ENCODE measurements at regions not wholly inside any gene's neighbourhood (a gene's known extent, or its start where the extent isn't known, plus 50 kb on each side); places are given as distances from the start of the nearest gene placed in this dataset.

DNA sequence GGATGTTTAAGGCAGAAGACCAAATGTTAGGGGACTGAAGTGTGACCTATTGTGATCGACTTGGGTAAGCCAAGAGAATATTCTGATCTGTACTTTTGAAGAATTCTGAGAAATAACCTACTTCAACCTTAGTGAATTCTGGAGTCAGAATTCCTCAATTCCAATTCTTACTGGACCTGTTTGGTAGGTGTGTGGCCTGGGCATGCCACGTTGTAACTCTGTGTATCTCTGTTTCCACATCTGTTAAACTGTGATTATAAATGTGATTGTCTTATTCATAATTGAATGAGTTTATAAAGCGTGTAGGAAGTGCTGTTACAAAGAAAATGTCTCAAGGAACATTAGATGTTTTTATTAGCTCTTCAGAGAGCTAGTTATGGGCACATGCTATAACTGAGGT lies 64.5 kb downstream of the TUSC1 start:
- no peak for DNase-seq (ENCODE audit: low read depth, low spot score)
- POLR2A ChIA-PET: no interaction called here
- H3K4me3 ChIP-seq (ENCODE audit: low read depth, low read length): no peak overlapping the region
- CTCF ChIA-PET: no interaction called here
- TF ChIP-seq, protein P1, sequence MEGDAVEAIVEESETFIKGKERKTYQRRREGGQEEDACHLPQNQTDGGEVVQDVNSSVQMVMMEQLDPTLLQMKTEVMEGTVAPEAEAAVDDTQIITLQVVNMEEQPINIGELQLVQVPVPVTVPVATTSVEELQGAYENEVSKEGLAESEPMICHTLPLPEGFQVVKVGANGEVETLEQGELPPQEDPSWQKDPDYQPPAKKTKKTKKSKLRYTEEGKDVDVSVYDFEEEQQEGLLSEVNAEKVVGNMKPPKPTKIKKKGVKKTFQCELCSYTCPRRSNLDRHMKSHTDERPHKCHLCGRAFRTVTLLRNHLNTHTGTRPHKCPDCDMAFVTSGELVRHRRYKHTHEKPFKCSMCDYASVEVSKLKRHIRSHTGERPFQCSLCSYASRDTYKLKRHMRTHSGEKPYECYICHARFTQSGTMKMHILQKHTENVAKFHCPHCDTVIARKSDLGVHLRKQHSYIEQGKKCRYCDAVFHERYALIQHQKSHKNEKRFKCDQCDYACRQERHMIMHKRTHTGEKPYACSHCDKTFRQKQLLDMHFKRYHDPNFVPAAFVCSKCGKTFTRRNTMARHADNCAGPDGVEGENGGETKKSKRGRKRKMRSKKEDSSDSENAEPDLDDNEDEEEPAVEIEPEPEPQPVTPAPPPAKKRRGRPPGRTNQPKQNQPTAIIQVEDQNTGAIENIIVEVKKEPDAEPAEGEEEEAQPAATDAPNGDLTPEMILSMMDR (IDR thresholded peaks at IDR 0.05; ENCODE audit: insufficient read depth, low read length, missing control alignments): no peak

DNA sequence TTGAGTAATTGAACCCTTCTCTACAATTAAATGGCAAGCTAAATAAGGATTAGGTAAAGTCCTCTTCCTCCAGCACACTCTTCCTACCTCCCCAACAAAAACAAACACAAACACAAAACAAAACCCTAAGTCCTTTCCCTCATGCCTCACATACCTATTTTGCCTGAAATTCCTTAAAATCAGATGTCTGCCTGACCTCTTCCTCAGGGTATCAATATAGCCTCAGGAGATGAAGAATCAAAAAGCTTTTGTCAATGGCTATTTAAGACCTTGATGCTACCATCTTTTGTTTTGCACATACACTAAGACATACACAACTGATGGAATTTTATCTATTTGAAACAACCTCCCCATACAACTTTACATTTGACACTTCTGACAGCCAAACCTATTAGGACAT lies 75.1 kb downstream of the TUSC1 start:
- CTCF ChIA-PET: no interaction called here
- H3K4me3 ChIP-seq (ENCODE audit: low read depth, low read length): no peak overlapping the region
- TF ChIP-seq, protein P1 (IDR thresholded peaks at IDR 0.05; ENCODE audit: insufficient read depth, low read length, missing control alignments): no peak
- no peak for DNase-seq (ENCODE audit: low read depth, low spot score)
- POLR2A ChIA-PET: no interaction called here

DNA sequence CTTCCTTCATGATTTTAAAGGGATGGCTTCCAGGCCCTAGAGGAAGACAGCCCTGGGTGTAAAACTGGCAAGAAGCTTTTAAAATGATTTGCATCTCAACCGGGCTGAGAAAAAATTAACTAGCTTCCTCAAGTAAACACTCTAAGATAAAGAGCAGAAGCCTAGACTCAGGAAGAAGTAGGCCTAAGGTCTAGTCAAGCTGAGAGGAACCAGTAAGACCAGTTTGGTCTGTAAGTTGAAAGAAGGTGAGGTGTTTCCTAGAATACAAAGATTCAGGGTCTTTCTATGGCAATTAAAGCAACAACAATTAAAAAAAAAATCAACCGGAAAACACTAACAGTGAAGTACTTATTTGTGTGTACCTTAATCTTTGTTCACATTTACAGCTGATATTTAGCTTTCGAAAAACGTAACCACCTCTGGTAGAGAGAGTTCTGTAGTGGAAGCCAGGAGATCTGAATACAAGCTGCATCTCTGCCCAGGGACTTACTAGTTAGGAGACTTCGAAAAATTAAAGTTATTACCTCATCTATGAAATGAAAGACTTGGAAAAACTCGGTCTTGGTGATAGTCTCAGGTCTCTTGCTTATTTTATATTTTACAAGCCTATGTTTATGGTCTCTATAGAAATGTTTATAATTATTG lies 75.7 kb downstream of the TUSC1 start:
- CTCF ChIA-PET: no interaction called here
- POLR2A ChIA-PET: no interaction called here
- H3K4me3 ChIP-seq (ENCODE audit: low read depth, low read length): no peak overlapping the region
- DNase-seq (ENCODE audit: low read depth, low spot score): no peak
- TF ChIP-seq, protein P1 (IDR thresholded peaks at IDR 0.05; ENCODE audit: insufficient read depth, low read length, missing control alignments): no peak

DNA sequence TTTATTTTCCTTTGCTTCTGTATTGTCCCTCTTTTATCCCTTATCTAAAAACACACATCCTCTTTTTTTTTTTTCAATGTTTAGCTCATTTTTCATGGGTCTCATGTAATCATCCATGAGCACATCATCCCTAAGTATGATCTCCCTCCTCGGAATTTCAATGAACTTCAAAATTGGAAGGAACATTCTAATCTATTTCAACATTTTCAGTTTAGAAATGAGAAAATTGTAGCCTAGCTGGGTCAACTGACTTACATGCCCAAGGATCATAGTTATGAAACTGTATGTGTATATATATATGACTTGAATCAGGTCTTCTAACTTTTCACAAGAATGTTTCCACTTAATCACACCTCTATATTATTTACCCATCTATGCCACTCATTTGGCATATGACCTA lies 77.7 kb downstream of the TUSC1 start:
- ChIA-PET CTCF (no interaction called here), POLR2A (no interaction called here)
- H3K4me3 ChIP-seq (ENCODE audit: low read depth, low read length): no peak overlapping the region
- no peak for DNase-seq (ENCODE audit: low read depth, low spot score)
- TF ChIP-seq, protein P1 (IDR thresholded peaks at IDR 0.05; ENCODE audit: insufficient read depth, low read length, missing control alignments): no peak

DNA sequence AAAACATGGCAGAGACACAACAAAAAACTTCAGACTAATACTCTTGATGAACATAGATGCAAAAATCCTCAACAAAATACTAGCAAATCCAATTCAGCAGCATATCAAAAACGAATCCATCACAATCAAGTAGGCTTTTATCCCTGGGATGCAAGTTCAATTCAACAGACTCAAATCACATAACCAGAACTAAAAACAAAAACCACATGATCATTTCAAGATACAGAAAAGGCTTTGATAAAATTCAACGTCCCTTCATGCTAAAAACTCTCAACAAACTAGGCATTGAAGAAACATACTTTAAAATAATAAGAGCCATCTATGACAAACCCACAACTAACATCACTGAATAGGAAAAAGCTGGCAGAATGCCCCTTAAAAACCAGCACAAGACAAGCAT lies 93.6 kb downstream of the TUSC1 start:
- no peak overlapping the region for H3K4me3 ChIP-seq (ENCODE audit: low read depth, low read length)
- DNase-seq (ENCODE audit: low read depth, low spot score): no peak
- POLR2A ChIA-PET: no interaction called here
- CTCF ChIA-PET: no interaction called here
- TF ChIP-seq, protein P1 (IDR thresholded peaks at IDR 0.05; ENCODE audit: insufficient read depth, low read length, missing control alignments): no peak

DNA sequence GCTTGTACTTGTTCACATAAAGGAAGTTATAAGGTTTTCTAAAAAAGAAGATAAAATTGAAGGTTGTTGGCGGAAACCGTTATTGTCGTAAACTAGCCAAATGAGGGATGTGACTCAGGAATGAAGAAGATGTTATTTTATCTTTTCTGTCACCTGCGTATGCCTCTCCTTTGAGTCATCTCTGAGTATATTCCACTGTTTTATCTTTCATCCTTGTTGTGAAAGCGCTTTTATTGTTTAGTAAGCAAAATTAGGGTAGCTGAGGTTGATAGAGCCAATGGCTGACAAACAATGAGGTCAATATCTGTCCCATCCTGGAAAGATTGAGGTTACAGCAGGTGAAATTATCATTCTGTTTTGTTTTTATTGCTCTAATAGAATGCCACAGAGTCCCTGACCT lies 105.0 kb downstream of the TUSC1 start:
- ChIA-PET POLR2A (no interaction called here), CTCF (no interaction called here)
- DNase-seq (ENCODE audit: low read depth, low spot score): no peak
- TF ChIP-seq, protein P1 (IDR thresholded peaks at IDR 0.05; ENCODE audit: insufficient read depth, low read length, missing control alignments): no peak
- H3K4me3 ChIP-seq (ENCODE audit: low read depth, low read length): no peak overlapping the region
